Posterior vena cava (tissue), 2 donors: ENCODE measurements at regions not wholly inside any gene's neighbourhood (a gene's known extent, or its start where the extent isn't known, plus 50 kb on each side); places are given as distances from the start of the nearest gene placed in this dataset.
"Not testable (repeated sequence)": the region's sequence is repeated elsewhere in the genome, so short reads cannot be mapped to it uniquely, and the experiment has no call there.

Source experiments
- DNase-seq: peaks from one replicate; pipeline ENCODE4 v3.0.0-alpha.2; 2020; ENCODE audit warnings: low spot score
- intact Hi-C, 2 donors: fragments of 100-400 bp; cut with DNase I; formaldehyde crosslinking; loops; one replicate each; pipeline versions ENCODE4 v1.14.1 to v1.14.2; 2022 to 2023
- donor health status: DM: yes; HTN: yes; CAD: no.
- donor health status: DM: yes; HTN: yes; CAD: no.

GRCh38 chr5:106459541-106459940 lies 1211.2 kb downstream of the EFNA5 start:
- intact Hi-C loops, result no loop called here
- no peak for DNase-seq

- DNase-seq, result no peak
- intact Hi-C loops, result no loop called here
Observed at GRCh38 chr5:106454651-106455415, 1215.9 kb downstream of the EFNA5 start.

DNA sequence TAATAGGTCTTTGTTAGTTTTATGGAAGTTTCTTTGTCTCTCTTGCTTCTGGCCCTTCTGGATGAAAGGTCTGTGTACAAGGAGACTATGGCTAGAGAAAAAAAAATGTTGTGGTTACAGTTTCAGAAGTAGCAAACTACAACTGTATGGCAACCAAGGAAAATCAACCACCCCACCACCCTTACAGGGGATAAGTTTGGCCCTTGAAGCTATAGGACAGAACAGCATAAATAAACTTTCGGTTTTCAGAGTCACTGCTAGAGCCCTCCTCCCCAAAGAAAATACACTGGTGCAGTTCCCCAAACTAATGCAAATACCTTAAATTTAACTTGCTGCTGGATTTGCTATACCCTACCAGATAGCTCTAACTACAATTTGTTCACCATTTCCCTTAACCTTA lies 1216.7 kb downstream of the EFNA5 start:
- intact Hi-C loops, result no loop called here
- DNase-seq, result no peak

DNA sequence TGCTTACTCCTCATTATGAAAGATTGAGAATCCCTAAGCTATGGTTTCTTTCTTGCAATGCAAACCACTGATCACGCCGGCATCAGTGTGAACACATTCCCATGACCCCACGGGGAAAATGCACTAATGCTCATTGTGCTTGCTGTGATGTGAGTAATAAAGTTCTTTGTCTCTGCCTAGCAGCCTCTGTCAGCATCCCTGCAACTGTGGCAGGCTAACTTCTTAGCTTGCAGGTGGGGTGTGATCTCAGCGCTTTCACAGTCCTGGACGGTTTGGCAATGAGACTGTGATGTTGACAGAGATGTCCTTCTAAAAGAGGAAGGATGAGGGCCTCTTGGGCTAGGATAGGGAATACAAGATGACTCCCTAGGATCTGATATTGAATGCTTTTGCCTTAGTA lies 1218.7 kb downstream of the EFNA5 start:
- no peak for DNase-seq
- intact Hi-C loops, result no loop called here

GRCh38 chr5:106443746-106444145 lies 1227.0 kb downstream of the EFNA5 start:
- intact Hi-C loops, result no loop called here
- no peak for DNase-seq

DNA sequence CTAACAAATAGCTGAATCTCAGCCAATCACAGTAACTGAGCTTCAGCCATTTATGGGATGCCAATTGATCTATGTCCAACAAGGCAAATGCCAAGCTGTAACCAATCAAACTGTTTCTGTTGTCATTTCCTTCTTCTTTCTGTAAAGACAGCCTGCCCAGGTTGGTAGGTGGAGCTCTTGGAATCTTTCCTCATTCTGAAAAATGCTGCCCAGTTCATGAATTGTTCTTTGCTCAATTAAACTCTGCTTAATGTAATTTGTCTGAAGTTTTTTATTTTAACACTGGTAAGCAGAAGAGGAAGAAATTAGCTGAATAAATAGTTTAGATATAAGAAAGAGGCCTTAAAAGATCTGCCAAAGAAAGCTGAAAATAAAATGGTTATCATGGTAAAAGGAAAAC lies 1235.6 kb downstream of the EFNA5 start:
- DNase-seq, result no peak
- intact Hi-C loops, result no loop called here

GRCh38 chr5:106430733-106431132 lies 1240.0 kb downstream of the EFNA5 start:
- intact Hi-C loops, DNase-seq: not testable (repeated sequence)

GRCh38 chr5:106423109-106423897 lies 1247.4 kb downstream of the EFNA5 start:
- DNase-seq, result peak; percentile 79
- intact Hi-C loops, result no loop called here

GRCh38 chr5:106420102-106420501 lies 1250.6 kb downstream of the EFNA5 start:
- intact Hi-C loops, result no loop called here
- no peak for DNase-seq

GRCh38 chr5:106418196-106418595 lies 1252.5 kb downstream of the EFNA5 start:
- DNase-seq, result no peak
- intact Hi-C loops, result no loop called here

DNA sequence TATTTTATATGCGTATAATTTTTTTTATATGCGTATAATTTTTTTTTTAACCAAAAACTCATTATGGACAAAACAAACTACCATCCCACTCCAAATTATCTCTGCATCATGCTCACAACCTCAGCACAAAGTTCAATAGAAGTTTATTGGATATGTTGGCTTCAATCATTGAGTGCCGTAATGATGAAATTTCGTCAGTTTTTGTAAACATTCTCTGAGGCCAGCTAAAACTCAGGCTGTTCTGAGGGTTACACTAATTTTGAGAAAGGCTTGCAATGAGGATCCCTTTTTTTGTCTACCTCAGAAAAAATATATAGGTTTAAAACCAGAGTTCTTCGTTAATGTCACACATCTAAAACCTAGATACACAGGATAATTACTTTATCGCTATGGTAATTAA lies 1253.2 kb downstream of the EFNA5 start:
- intact Hi-C loops, result no loop called here
- no peak for DNase-seq

DNA sequence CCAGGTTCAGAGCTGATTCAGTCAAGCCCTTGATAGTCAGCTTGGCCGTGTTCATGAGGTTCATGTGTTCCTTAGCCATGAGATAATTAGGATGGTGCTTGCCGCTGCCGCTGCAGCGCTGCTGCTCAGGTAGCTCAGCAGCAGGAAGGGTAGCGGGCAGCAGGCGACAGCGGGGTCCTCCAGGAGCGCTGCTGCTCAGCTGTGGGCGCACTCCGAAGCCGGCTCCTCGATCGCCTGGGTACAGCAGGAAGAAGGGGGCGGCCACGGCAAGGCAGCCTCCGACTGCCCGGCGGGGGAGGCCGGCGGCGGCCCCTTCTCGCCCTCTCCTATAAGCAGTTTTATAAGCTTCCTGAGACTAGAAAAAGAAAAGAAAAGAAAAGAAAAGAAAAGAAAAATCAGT lies 1253.6 kb downstream of the EFNA5 start:
- intact Hi-C loops, result no loop called here
- no peak for DNase-seq

- DNase-seq, result no peak
- intact Hi-C loops, result no loop called here
Observed at GRCh38 chr5:106415541-106415940, 1255.2 kb downstream of the EFNA5 start.

DNA sequence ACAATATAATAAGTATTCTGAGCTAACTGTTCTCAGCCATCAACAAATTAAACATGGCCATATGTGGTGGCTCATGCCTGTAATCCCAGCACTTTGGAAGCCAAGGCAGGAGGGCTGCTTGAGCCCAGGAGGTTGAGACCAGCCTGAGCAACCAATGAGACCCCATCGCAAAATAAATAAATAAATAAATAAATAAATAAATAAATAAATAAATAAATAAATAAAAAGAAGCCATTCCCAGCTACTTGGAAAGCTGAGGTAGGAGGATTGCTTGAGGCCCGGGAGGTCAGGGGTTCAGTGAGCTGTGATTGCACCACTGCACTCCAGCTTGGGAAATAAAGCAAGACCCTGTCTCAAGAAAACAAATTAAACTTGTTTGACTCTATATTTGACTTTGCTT lies 1256.4 kb downstream of the EFNA5 start:
- DNase-seq, result no peak
- intact Hi-C loops, result no loop called here

DNA sequence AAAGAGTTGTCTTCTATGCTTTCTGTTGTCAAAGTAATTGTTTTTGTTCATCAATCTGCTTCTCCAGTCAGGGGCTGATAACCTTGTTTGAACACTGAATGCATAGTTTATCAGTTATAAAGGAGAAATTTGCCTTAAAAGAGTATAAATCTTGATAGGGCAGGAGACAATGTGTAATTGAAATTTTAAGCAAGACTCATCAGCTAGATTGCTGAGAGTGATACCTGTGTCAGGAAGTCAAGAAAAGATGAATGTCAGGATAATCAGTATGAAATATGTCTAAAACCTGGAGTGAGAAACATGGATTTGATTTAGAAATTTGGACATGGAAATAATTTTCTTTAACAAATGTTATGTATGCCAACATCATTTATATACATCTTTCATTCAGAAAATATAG lies 1258.1 kb downstream of the EFNA5 start:
- intact Hi-C loops, result no loop called here
- no peak for DNase-seq

DNA sequence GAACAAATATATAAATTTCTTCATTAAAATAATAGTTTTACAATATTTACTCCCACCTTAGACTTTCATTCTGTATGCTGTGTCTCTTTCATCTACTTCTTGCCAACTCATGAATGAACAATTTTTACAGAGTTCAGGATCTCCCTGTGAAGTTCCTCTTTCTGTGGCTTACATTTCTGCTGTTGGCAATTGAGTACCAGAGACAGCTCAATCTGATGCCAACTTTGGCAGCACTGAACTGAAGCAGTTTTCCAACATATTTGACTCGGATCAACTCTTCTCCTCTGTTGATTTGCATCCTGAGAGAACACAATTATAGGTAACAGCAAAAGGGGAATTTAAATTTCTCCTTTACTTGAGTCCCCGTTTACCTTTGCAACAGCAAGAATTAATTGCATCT lies 1262.2 kb downstream of the EFNA5 start:
- intact Hi-C loops, result no loop called here
- DNase-seq, result no peak

- intact Hi-C loops, result no loop called here
- DNase-seq, result no peak
Observed at GRCh38 chr5:106408141-106408540, 1262.6 kb downstream of the EFNA5 start.

GRCh38 chr5:106401561-106401960 lies 1269.2 kb downstream of the EFNA5 start:
- intact Hi-C loops, result no loop called here
- DNase-seq, result no peak

DNA sequence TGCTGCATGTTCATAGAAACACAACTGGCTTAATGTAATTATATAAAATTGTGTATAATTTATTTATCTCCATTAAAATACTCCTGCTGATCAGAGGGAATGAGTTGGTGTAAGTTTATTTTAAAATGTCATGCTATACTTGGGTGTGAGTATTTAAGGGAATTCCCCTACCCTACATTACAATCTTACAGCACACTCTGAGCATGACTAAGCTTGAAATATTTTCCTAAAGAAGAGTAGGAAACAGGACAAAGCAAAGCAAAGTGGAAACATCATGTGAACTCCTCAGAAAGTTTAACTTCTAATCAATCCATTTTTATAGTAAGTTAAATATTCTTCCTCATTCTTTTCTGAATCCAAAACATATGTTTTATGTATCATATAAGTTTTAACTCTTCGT lies 1271.3 kb downstream of the EFNA5 start:
- no peak for DNase-seq
- intact Hi-C loops, result no loop called here

DNA sequence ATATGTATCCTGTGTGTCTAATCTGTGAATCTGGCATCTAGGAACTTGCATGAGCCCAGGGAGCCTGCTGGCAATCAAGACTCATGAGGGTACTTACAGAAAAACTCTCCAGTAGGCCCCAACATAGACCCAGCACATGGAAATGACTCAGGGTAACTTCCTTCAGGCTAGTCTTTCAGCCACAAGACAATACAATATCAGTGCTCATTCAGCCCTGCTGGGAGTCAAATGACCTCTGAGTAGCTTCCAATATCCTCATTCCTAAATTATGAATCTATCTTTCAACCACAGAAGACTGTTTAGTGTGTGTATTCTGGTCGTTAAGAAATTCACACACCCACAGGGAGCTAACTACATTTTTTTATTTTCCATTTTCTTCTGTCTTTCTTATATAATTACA lies 1273.0 kb downstream of the EFNA5 start:
- intact Hi-C loops, result no loop called here
- no peak for DNase-seq

DNA sequence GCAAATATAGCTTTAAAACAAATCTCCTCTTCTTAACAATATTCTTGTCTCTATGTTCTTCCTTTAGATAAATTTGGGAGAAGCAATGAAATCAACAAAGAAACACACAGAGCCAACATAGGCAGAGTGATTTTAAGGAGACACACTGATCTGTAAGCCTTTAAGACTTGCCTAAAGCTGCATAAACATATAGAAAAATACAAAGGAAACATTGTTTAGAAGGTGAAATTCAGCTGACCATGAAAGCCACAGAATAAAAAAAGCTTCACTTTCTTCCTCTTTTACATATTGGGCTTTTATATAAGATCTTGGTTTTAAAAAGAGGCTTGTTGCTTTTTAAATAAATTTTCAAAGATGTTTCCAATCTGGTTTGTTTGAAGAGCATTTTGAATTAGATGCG lies 1277.5 kb downstream of the EFNA5 start:
- intact Hi-C loops, result no loop called here
- no peak for DNase-seq
